ENCODE measurements at regions not wholly inside any gene's neighbourhood (a gene's known extent, or its start where the extent isn't known, plus 50 kb on each side); places are given as distances from the start of the nearest gene placed in this dataset.
"Not testable (repeated sequence)": the region's sequence is repeated elsewhere in the genome, so short reads cannot be mapped to it uniquely, and the experiment has no call there.

GRCh38 chr16:58904291-58904690 lies 170.2 kb upstream of the GOT2 start:
- DNase-seq (ENCODE audit: low read depth), result no peak
- TF ChIP-seq CTCF (IDR thresholded peaks at IDR 0.05; ENCODE audit: control insufficient read depth, extremely low read depth, insufficient read depth), result no peak

DNA sequence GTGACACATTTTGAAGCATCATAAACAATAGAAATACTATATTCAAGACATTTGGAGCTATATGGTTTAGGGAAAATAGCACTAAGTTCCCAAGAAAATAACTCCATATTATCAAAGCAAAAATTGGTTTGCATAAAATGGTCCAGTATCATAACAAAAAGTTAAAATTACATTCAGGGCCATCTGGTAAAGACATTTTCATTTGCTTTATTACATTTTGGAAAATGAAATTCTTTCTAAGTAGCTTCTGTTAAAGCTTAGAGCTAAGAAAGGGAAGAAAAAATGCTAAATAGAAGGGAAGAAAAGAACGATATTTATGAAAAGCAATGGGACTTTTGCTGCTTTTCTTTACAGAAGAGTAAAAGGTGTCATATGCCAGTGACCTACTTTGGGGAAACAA lies 155.4 kb upstream of the GOT2 start:
- no peak for TF ChIP-seq CTCF (IDR thresholded peaks at IDR 0.05; ENCODE audit: control insufficient read depth, extremely low read depth, insufficient read depth)
- DNase-seq (ENCODE audit: low read depth), result no peak
- H3K4me3 ChIP-seq (ENCODE audit: low read depth, low read length), result no peak overlapping the region

More at GRCh38 chr16:58904291-58904690, 170.2 kb upstream of the GOT2 start:
- no peak overlapping the region for H3K4me3 ChIP-seq (ENCODE audit: low read depth, low read length)

DNA sequence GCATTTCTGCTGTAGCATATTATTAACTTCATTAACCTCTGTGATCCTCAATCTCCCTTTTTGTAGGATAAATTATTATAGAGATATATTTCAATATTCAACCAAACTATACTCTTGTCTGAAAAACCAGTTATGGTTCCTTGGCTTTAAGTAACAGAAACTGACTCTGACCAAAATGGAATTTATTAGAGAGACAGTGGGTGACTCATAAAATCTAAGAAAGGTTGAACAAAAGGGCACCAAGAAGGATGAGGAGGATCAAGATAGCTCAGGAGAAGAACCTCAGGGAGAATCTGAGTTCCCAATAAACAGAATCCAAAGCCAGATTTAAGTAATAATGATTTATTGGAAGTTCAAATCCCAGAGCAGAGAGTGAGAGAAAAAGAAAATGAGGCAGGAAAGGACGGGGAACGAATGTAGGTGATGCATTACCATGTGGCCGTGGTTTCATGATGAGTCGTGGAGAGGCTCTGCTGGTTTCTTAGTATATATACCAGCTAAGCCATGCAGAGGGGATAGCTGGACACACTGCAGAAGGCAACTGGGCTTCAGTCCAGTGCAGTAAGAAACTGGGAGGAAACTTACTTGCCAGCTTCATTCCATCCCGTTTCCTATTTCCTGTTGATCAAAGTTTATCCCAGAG lies 151.5 kb upstream of the GOT2 start:
- DNase-seq (ENCODE audit: low read depth), result no peak
- H3K4me3 ChIP-seq (ENCODE audit: low read depth, low read length), result no peak overlapping the region
- no peak for TF ChIP-seq CTCF (IDR thresholded peaks at IDR 0.05; ENCODE audit: control insufficient read depth, extremely low read depth, insufficient read depth)

DNA sequence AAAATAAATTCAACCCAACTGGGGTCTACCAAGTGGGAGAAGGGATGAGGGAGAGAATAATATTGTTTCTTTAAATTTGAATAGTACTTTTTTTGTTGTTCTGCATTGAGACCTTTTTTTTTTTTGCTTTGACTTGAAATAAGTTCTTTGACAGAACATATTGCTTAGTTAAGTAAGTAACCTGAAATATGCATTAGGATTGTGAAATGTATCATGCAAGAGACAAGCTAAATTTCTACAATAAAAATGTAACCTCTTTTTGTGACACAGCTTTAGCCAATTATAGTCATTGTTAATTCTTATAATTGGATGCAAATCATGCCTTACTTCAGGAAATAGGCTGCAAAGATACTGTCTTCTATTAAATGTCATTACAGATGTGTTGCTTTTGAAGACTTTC lies 150.0 kb upstream of the GOT2 start:
- no peak for TF ChIP-seq CTCF (IDR thresholded peaks at IDR 0.05; ENCODE audit: control insufficient read depth, extremely low read depth, insufficient read depth)
- H3K4me3 ChIP-seq (ENCODE audit: low read depth, low read length), result no peak overlapping the region
- DNase-seq (ENCODE audit: low read depth), result no peak

- DNase-seq (ENCODE audit: low read depth), result no peak
- no peak for TF ChIP-seq CTCF (IDR thresholded peaks at IDR 0.05; ENCODE audit: control insufficient read depth, extremely low read depth, insufficient read depth)
- no peak overlapping the region for H3K4me3 ChIP-seq (ENCODE audit: low read depth, low read length)
Measured at GRCh38 chr16:58883131-58883530, 149.0 kb upstream of the GOT2 start.

- DNase-seq (ENCODE audit: low read depth), result no peak
- H3K4me3 ChIP-seq (ENCODE audit: low read depth, low read length), result no peak overlapping the region
- no peak for TF ChIP-seq CTCF (IDR thresholded peaks at IDR 0.05; ENCODE audit: control insufficient read depth, extremely low read depth, insufficient read depth)
Measured at GRCh38 chr16:58882292-58882691, 148.2 kb upstream of the GOT2 start.

- H3K4me3 ChIP-seq (ENCODE audit: low read depth, low read length); DNase-seq (ENCODE audit: low read depth): not testable (repeated sequence)
Measured at GRCh38 chr16:58878641-58879040, 144.5 kb upstream of the GOT2 start.

All from LNCaP clone FGC (cell line).